GM12878 (cell line): ENCODE measurements at regions not wholly inside any gene's neighbourhood (a gene's known extent, or its start where the extent isn't known, plus 50 kb on each side); places are given as distances from the start of the nearest gene placed in this dataset.

Source experiments
- ATAC-seq: fragments of 200-7000 bp; cut with Tn5 transposase; 3 replicates; pipeline ENCODE4 v1.9.1; 2020; ENCODE audit warnings: mild to moderate bottlenecking, moderate library complexity
- BruUV-seq: library from RNA; stranded (reverse); fragments of 400-500 nt; replicated peaks from 2 replicates; lab custom pipeline; 2021; lab: Mats Ljungman, UMichigan
- CTCF ChIA-PET: fragments of 300-600 bp; sonication (Branson Sonifier 250); formaldehyde crosslinking; extraction: SDS; loops from one replicate; lab custom pipeline; 2021; ENCODE audit warnings: inconsistent platforms; lab: Yijun Ruan, JAX
- POLR2A ChIA-PET: fragments of 350-600 bp; formaldehyde crosslinking; extraction: SDS; loops from one replicate; lab custom pipeline; 2021; ENCODE audit warnings: inconsistent platforms; lab: Charles Lee
- RAD21 ChIA-PET: fragments of 300-600 bp; sonication (Branson Sonifier 250); formaldehyde crosslinking; loops from one replicate; lab custom pipeline; 2023; ENCODE audit warnings: antibody characterized with exemption; ENCODE audit not compliant: unreplicated experiment; lab: Charles Lee
- SMC1A ChIA-PET: fragments of 300-600 bp; sonication (Branson Sonifier 250); formaldehyde crosslinking; loops from one replicate; lab custom pipeline; 2023; ENCODE audit not compliant: unreplicated experiment, uncharacterized antibody; lab: Charles Lee
- DNase-seq: peaks from one replicate; pipeline ENCODE4 v3.0.0-alpha.2; 2011; ENCODE audit warnings: low read depth, low spot score
- FAIRE-seq: peaks from 3 replicates; lab custom pipeline; 2011; peaks lifted over from hg19 to GRCh38; lab: Jason Lieb, UNC
- H2AFZ ChIP-seq: 2 replicates; pipeline ENCODE4 v1.6.0; 2011; ENCODE audit warnings: low read depth, low read length, control low read depth; ENCODE audit not compliant: control insufficient read depth
- H3K27ac ChIP-seq: 2 replicates; pipeline ENCODE4 v1.5.1; 2011; ENCODE audit warnings: control low read depth; ENCODE audit not compliant: control insufficient read depth, insufficient read depth
- H3K27me3 ChIP-seq, 2 experiments: replicated peaks in 1 of 2; 2 replicates each; pipeline versions ENCODE4 v1.6.0 to v1.6.1; 2011; ENCODE audit warnings: low read length in 1 of 2; ENCODE audit not compliant: control insufficient read depth in 2 of 2, insufficient read depth in 2 of 2
- H3K36me3 ChIP-seq, 2 experiments: 2 replicates each; pipeline ENCODE4 v1.5.1; 2011; ENCODE audit warnings: low read length in 1 of 2; ENCODE audit not compliant: control insufficient read depth in 2 of 2, insufficient read depth in 2 of 2
- H3K4me1 ChIP-seq: 2 replicates; pipeline ENCODE4 v1.6.1; 2011; ENCODE audit warnings: mild to moderate bottlenecking, low read length, moderate library complexity, mixed read lengths; ENCODE audit not compliant: control insufficient read depth, insufficient read depth
- H3K4me2 ChIP-seq: 2 replicates; pipeline ENCODE4 v1.6.0; 2011; ENCODE audit warnings: control low read depth; ENCODE audit not compliant: control insufficient read depth, insufficient read depth
- H3K4me3 ChIP-seq: fragments of 200-600 bp; sonication (generic); 2 replicates; pipeline ENCODE4 v1.5.1; 2016
- H3K79me2 ChIP-seq: 2 replicates; pipeline ENCODE4 v1.6.0; 2011; ENCODE audit warnings: low read length; ENCODE audit not compliant: control insufficient read depth, insufficient read depth
- H3K9ac ChIP-seq: 2 replicates; pipeline ENCODE4 v1.8.0; 2011; ENCODE audit warnings: low read length, control low read depth, mixed read lengths; ENCODE audit not compliant: control insufficient read depth, insufficient read depth
- H3K9me3 ChIP-seq: replicated peaks from 3 replicates; pipeline ENCODE4 v1.5.1; 2011; ENCODE audit warnings: mild to moderate bottlenecking, low read length; ENCODE audit not compliant: control insufficient read depth, insufficient read depth
- H4K20me1 ChIP-seq: 2 replicates; pipeline ENCODE4 v1.6.0; 2011; ENCODE audit not compliant: control insufficient read depth, insufficient read depth
- BACH1 ChIP-seq: fragments of 450-650 bp; IDR thresholded peaks from 2 replicates; pipeline ENCODE4 v1.6.1; 2017; ENCODE audit warnings: mild to moderate bottlenecking, borderline replicate concordance
- BHLHE40 ChIP-seq, 2 experiments: fragments of 450-650 bp in 1 of 2; IDR thresholded peaks; 2 replicates each; pipeline ENCODE4 v1.6.1; 2011 to 2017; ENCODE audit warnings: low read depth in 2 of 2, borderline replicate concordance in 1 of 2, improper control_type of control experiment in 1 of 2, low read length in 1 of 2, mild to moderate bottlenecking in 1 of 2
- CREB1 ChIP-seq: IDR thresholded peaks from 2 replicates; pipeline ENCODE4 v1.6.1; 2012; ENCODE audit warnings: low read depth, mild to moderate bottlenecking, inconsistent platforms
- CTCF ChIP-seq, 3 experiments: IDR thresholded peaks in 2 of 3; conservative IDR thresholded peaks in 1 of 3; 2 replicates each; pipeline ENCODE4 v1.5.1; 2011; ENCODE audit warnings: low read depth in 3 of 3, low read length in 3 of 3, mild to moderate bottlenecking in 3 of 3, control low read depth in 2 of 3, moderate library complexity in 2 of 3, inconsistent platforms in 1 of 3, mixed read lengths in 1 of 3; ENCODE audit not compliant: control insufficient read depth in 2 of 3, insufficient read depth in 1 of 3; ENCODE audit errors: extremely low read depth in 1 of 3
- EGR1 ChIP-seq, 2 experiments: IDR thresholded peaks; 1 replicate in 1 of 2; 2 replicates in 1 of 2; pipeline ENCODE4 v1.6.1; 2011 to 2012; ENCODE audit warnings: low read depth in 2 of 2, low read length in 2 of 2, borderline replicate concordance in 1 of 2, mild to moderate bottlenecking in 1 of 2, moderate library complexity in 1 of 2
- IRF4 ChIP-seq: IDR thresholded peaks from 2 replicates; pipeline ENCODE4 v1.6.1; 2011; ENCODE audit warnings: low read depth, low read length
- MXI1 ChIP-seq: fragments of 150-350 bp; IDR thresholded peaks from 2 replicates; pipeline ENCODE4 v1.6.1; 2011; ENCODE audit warnings: low read depth, mild to moderate bottlenecking, inconsistent platforms, low read length, improper control_type of control experiment
- NR2C2 ChIP-seq: IDR thresholded peaks from 2 replicates; pipeline ENCODE4 v1.6.1; 2011; ENCODE audit warnings: borderline replicate concordance, low read depth; ENCODE audit not compliant: control insufficient read depth, insufficient read length
- RB1 ChIP-seq: fragments of 450-650 bp; formaldehyde crosslinking; IDR thresholded peaks from 2 replicates; pipeline ENCODE4 v1.6.1; 2017; ENCODE audit warnings: mild to moderate bottlenecking, borderline replicate concordance
- SIN3A ChIP-seq: IDR thresholded peaks from 2 replicates; pipeline ENCODE4 v1.6.1; 2012; ENCODE audit warnings: low read depth, low read length, improper control_type of control experiment
- TARDBP ChIP-seq: IDR thresholded peaks from 2 replicates; pipeline ENCODE4 v1.6.1; 2016; ENCODE audit warnings: borderline replicate concordance
- YBX1 ChIP-seq: fragments of 450-650 bp; IDR thresholded peaks from 2 replicates; pipeline ENCODE4 v1.6.1; 2016; ENCODE audit warnings: antibody characterized with exemption
- ZNF592 ChIP-seq: fragments of 450-650 bp; IDR thresholded peaks from 2 replicates; pipeline ENCODE4 v1.6.1; 2017; ENCODE audit warnings: mild to moderate bottlenecking, moderate library complexity
- WGBS: methylation state at CpG from one replicate; pipeline ENCODE4 v1.1.6; 2016; ENCODE audit warnings: low lambda C conversion rate; ENCODE audit not compliant: insufficient replicate concordance, insufficient coverage; ENCODE audit errors: missing lambda C conversion rate; 5-methylcytosine and 5-hydroxymethylcytosine counted together
- in situ Hi-C: fragments of 300-500 bp; cut with MboI; formaldehyde crosslinking; loops from 9 replicates; pipeline ENCODE4 v1.14.3; 2018; ENCODE audit warnings: mixed read lengths
- intact Hi-C: fragments of 100-400 bp; cut with micrococcal nuclease; formaldehyde crosslinking; loops from one replicate; pipeline ENCODE4 v1.14.2; 2022; ENCODE audit not compliant: unreplicated experiment

- CTCF ChIA-PET = no interaction called here
- Histone ChIP-seq H3K9me3 (no peaks in the 10 kb centered on the region), H3K27me3 (no peaks in the 10 kb centered on the region), H3K36me3 (no peaks in the 10 kb centered on the region), H3K4me1 (no peaks in the 10 kb centered on the region), H3K9ac (no peak overlapping the region)
- no peak for FAIRE-seq
- in situ Hi-C loops = no loop called here
- POLR2A ChIA-PET = no interaction called here
- TF ChIP-seq BACH1 = no peak
- TF ChIP-seq MXI1 = no peak
- TF ChIP-seq CREB1 = no peak
- TF ChIP-seq EGR1 (IDR thresholded peaks at IDR 0.05; ENCODE audit: borderline replicate concordance in 1 of 2, low read depth in 2 of 2, low read length in 2 of 2) = no peak
- TF ChIP-seq SIN3A = no peak
- no peak for TF ChIP-seq CTCF (IDR thresholded peaks at IDR 0.05 in 2 of 3, conservative IDR thresholded peaks at IDR 0.05 in 1 of 3; ENCODE audit: control insufficient read depth in 2 of 3, extremely low read depth in 1 of 3, insufficient read depth in 1 of 3, low read depth in 3 of 3, low read length in 3 of 3)
- no peak for TF ChIP-seq BHLHE40 (IDR thresholded peaks at IDR 0.05; ENCODE audit: borderline replicate concordance in 1 of 2, low read depth in 2 of 2, low read length in 1 of 2)
- TF ChIP-seq IRF4 = no peak
- TF ChIP-seq ZNF592 = no peak
- TF ChIP-seq YBX1 = no peak
- no peak for TF ChIP-seq RB1
- TF ChIP-seq NR2C2 = no peak
- TF ChIP-seq TARDBP = no peak
- TF ChIP-seq, all 136 proteins: peak for 0
- RAD21 ChIA-PET = no interaction called here
- WGBS = 2% methylated on average over 3 of the region's 3 CpGs
- intact Hi-C loops = no loop called here
- H2AFZ ChIP-seq = no peak overlapping the region
- H4K20me1 ChIP-seq = no peaks in the 10 kb centered on the region
- H3K4me2 ChIP-seq = no peak overlapping the region
- DNase-seq (no peak), ATAC-seq (no peak)
- BruUV-seq = no TSS peak
- SMC1A ChIA-PET = no interaction called here
- no peak overlapping the region for H3K27ac ChIP-seq
- H3K79me2 ChIP-seq = no peaks in the 10 kb centered on the region
- H3K4me3 ChIP-seq = no peak overlapping the region
Observed at GRCh38 chr4:14008494-14008893, 381.0 kb upstream of the BOD1L1 start.
